ENCODE measurements at regions not wholly inside any gene's neighbourhood (a gene's known extent, or its start where the extent isn't known, plus 50 kb on each side); places are given as distances from the start of the nearest gene placed in this dataset.

DNA sequence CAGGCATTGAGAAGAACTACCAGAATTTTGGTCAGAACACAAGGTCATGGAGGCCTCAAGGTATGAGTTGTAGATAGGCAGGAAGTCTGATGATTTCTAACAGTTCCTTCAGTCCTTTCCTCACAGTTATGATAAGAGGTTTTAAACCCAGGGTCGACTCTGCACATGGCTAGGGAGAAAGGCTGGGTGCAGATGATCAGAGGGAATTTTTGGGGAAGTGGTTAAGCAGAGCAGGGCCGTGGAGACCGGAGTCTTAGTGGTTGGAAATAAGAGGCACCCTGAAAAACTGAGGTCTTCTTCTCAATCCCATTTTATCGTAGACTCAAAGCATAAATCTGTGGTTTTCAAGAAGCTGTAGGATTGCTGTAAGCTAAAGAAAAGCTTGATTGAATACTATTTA is 118.5 kb upstream of the ANK2 start:
- no peak for TF ChIP-seq POLR2A (IDR thresholded peaks at IDR 0.05)
- TF ChIP-seq, protein P1, sequence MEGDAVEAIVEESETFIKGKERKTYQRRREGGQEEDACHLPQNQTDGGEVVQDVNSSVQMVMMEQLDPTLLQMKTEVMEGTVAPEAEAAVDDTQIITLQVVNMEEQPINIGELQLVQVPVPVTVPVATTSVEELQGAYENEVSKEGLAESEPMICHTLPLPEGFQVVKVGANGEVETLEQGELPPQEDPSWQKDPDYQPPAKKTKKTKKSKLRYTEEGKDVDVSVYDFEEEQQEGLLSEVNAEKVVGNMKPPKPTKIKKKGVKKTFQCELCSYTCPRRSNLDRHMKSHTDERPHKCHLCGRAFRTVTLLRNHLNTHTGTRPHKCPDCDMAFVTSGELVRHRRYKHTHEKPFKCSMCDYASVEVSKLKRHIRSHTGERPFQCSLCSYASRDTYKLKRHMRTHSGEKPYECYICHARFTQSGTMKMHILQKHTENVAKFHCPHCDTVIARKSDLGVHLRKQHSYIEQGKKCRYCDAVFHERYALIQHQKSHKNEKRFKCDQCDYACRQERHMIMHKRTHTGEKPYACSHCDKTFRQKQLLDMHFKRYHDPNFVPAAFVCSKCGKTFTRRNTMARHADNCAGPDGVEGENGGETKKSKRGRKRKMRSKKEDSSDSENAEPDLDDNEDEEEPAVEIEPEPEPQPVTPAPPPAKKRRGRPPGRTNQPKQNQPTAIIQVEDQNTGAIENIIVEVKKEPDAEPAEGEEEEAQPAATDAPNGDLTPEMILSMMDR (IDR thresholded peaks at IDR 0.05) = no peak
